HepG2 (cell line): ENCODE measurements at regions not wholly inside any gene's neighbourhood (a gene's known extent, or its start where the extent isn't known, plus 50 kb on each side); places are given as distances from the start of the nearest gene placed in this dataset.

Experiments used
- ETS1 ChIP-seq: sonication (generic); formaldehyde crosslinking; IDR thresholded peaks from 2 replicates; pipeline ENCODE4 v1.4.0; 2020; ENCODE audit warnings: missing genetic modification reagents
- TF ChIP-seq, protein P1 (sequence below), 2 experiments: IDR thresholded peaks; 2 replicates each; pipeline ENCODE4 v1.6.1; 2011 to 2012; ENCODE audit warnings: low read length in 2 of 2, borderline replicate concordance in 1 of 2, low read depth in 1 of 2, mild to moderate bottlenecking in 1 of 2, moderate library complexity in 1 of 2

GRCh38 chr22:22184277-22184807 is 60.2 kb upstream of the VPREB1 start:
- TF ChIP-seq, protein P1, sequence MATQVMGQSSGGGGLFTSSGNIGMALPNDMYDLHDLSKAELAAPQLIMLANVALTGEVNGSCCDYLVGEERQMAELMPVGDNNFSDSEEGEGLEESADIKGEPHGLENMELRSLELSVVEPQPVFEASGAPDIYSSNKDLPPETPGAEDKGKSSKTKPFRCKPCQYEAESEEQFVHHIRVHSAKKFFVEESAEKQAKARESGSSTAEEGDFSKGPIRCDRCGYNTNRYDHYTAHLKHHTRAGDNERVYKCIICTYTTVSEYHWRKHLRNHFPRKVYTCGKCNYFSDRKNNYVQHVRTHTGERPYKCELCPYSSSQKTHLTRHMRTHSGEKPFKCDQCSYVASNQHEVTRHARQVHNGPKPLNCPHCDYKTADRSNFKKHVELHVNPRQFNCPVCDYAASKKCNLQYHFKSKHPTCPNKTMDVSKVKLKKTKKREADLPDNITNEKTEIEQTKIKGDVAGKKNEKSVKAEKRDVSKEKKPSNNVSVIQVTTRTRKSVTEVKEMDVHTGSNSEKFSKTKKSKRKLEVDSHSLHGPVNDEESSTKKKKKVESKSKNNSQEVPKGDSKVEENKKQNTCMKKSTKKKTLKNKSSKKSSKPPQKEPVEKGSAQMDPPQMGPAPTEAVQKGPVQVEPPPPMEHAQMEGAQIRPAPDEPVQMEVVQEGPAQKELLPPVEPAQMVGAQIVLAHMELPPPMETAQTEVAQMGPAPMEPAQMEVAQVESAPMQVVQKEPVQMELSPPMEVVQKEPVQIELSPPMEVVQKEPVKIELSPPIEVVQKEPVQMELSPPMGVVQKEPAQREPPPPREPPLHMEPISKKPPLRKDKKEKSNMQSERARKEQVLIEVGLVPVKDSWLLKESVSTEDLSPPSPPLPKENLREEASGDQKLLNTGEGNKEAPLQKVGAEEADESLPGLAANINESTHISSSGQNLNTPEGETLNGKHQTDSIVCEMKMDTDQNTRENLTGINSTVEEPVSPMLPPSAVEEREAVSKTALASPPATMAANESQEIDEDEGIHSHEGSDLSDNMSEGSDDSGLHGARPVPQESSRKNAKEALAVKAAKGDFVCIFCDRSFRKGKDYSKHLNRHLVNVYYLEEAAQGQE (IDR thresholded peaks at IDR 0.05; ENCODE audit: borderline replicate concordance in 1 of 2, low read depth in 1 of 2, low read length in 2 of 2) = no peak
- no peak for TF ChIP-seq ETS1 (CRISPR knock-in tag)
